ENCODE measurements at regions not wholly inside any gene's neighbourhood (a gene's known extent, or its start where the extent isn't known, plus 50 kb on each side); places are given as distances from the start of the nearest gene placed in this dataset.

- Histone ChIP-seq H3K4me3 (ENCODE audit: low read length) (no peak overlapping the region), H3F3A (ENCODE audit: insufficient read depth, low read length, poor library complexity, severe bottlenecking) (no peaks in the 10 kb centered on the region), H3K27ac (ENCODE audit: low read length) (no peak overlapping the region), H3K9ac (ENCODE audit: low read length) (no peak overlapping the region), H4K20me1 (ENCODE audit: insufficient read depth) (no peaks in the 10 kb centered on the region), H3K4me2 (ENCODE audit: low read length) (no peak overlapping the region), H2AFZ (ENCODE audit: low read depth, low read length) (no peak overlapping the region), H3K9me2 (ENCODE audit: insufficient read depth, low read length) (no peaks in the 10 kb centered on the region), H3K9me3 (ENCODE audit: low read length) (no peaks in the 10 kb centered on the region), H3K79me2 (replicated peaks; ENCODE audit: insufficient read depth, low read length) (no peaks in the 10 kb centered on the region), H3K27me3 (ENCODE audit: insufficient read depth, low read depth, low read length) (no peaks in the 10 kb centered on the region), H3K36me3 (ENCODE audit: insufficient read depth, low read length) (no peaks in the 10 kb centered on the region)
- TF ChIP-seq REST (IDR thresholded peaks at IDR 0.05; ENCODE audit: borderline replicate concordance) (no peak), EZH2 (IDR thresholded peaks at IDR 0.05; ENCODE audit: borderline replicate concordance, insufficient read depth, low read length, poor library complexity, severe bottlenecking) (no peak), SMC3 (conservative IDR thresholded peaks at IDR 0.05; ENCODE audit: poor library complexity) (no peak), POLR2AphosphoS5 (IDR thresholded peaks at IDR 0.05) (no peak), RAD21 (conservative IDR thresholded peaks at IDR 0.05) (no peak), EP300 (conservative IDR thresholded peaks at IDR 0.05; ENCODE audit: poor library complexity, severe bottlenecking) (no peak), TAF1 (IDR thresholded peaks at IDR 0.05; ENCODE audit: low read depth) (no peak), MXI1 (conservative IDR thresholded peaks at IDR 0.05; ENCODE audit: poor library complexity, severe bottlenecking) (no peak)
- TF ChIP-seq, protein P1, sequence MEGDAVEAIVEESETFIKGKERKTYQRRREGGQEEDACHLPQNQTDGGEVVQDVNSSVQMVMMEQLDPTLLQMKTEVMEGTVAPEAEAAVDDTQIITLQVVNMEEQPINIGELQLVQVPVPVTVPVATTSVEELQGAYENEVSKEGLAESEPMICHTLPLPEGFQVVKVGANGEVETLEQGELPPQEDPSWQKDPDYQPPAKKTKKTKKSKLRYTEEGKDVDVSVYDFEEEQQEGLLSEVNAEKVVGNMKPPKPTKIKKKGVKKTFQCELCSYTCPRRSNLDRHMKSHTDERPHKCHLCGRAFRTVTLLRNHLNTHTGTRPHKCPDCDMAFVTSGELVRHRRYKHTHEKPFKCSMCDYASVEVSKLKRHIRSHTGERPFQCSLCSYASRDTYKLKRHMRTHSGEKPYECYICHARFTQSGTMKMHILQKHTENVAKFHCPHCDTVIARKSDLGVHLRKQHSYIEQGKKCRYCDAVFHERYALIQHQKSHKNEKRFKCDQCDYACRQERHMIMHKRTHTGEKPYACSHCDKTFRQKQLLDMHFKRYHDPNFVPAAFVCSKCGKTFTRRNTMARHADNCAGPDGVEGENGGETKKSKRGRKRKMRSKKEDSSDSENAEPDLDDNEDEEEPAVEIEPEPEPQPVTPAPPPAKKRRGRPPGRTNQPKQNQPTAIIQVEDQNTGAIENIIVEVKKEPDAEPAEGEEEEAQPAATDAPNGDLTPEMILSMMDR (IDR thresholded peaks at IDR 0.05; ENCODE audit: poor library complexity, severe bottlenecking): no peak
These were observed 205.6 kb downstream of the MDFIC start for GRCh38 chr7:115127399-115128021.

- Histone ChIP-seq H3K9ac (ENCODE audit: low read length) (no peak overlapping the region), H3K27ac (ENCODE audit: low read length) (no peak overlapping the region), H3K36me3 (ENCODE audit: insufficient read depth, low read length) (no peaks in the 10 kb centered on the region), H3K4me2 (ENCODE audit: low read length) (no peak overlapping the region), H3K79me2 (replicated peaks; ENCODE audit: insufficient read depth, low read length) (no peaks in the 10 kb centered on the region), H2AFZ (ENCODE audit: low read depth, low read length) (no peak overlapping the region), H3F3A (ENCODE audit: insufficient read depth, low read length, poor library complexity, severe bottlenecking) (no peaks in the 10 kb centered on the region), H3K9me3 (ENCODE audit: low read length) (no peaks in the 10 kb centered on the region), H3K9me2 (ENCODE audit: insufficient read depth, low read length) (no peaks in the 10 kb centered on the region), H4K20me1 (ENCODE audit: insufficient read depth) (no peaks in the 10 kb centered on the region), H3K27me3 (ENCODE audit: insufficient read depth, low read depth, low read length) (no peaks in the 10 kb centered on the region), H3K4me3 (ENCODE audit: low read length) (no peak overlapping the region)
- TF ChIP-seq, protein P1 (IDR thresholded peaks at IDR 0.05; ENCODE audit: poor library complexity, severe bottlenecking): no peak
- TF ChIP-seq TAF1 (IDR thresholded peaks at IDR 0.05; ENCODE audit: low read depth) (no peak), EZH2 (IDR thresholded peaks at IDR 0.05; ENCODE audit: borderline replicate concordance, insufficient read depth, low read length, poor library complexity, severe bottlenecking) (no peak), MXI1 (conservative IDR thresholded peaks at IDR 0.05; ENCODE audit: poor library complexity, severe bottlenecking) (no peak), POLR2AphosphoS5 (IDR thresholded peaks at IDR 0.05) (no peak), REST (IDR thresholded peaks at IDR 0.05; ENCODE audit: borderline replicate concordance) (no peak), RAD21 (conservative IDR thresholded peaks at IDR 0.05) (no peak), SMC3 (conservative IDR thresholded peaks at IDR 0.05; ENCODE audit: poor library complexity) (no peak), EP300 (conservative IDR thresholded peaks at IDR 0.05; ENCODE audit: poor library complexity, severe bottlenecking) (no peak)
These were observed 203.9 kb downstream of the MDFIC start for GRCh38 chr7:115125750-115126149.

All from neural cell (in vitro differentiated cells).